ENCODE measurements at regions not wholly inside any gene's neighbourhood (a gene's known extent, or its start where the extent isn't known, plus 50 kb on each side); places are given as distances from the start of the nearest gene placed in this dataset.

- Mint-ChIP-seq H3K9me3 (peaks cover 21% of the 10 kb centered on the region), H3K27me3 (ENCODE audit: low read depth) (no peaks in the 10 kb centered on the region), H3K36me3 (ENCODE audit: low read depth) (no peaks in the 10 kb centered on the region), H3K4me1 (peaks cover 16% of the 10 kb centered on the region), H3K27ac (no peak overlapping the region), H3K4me3 (no peak overlapping the region)
- no peak for TF ChIP-seq CTCF (IDR thresholded peaks at IDR 0.05; ENCODE audit: unreplicated experiment in 3 of 3)
These were observed 90.0 kb upstream of the SLC38A4 start for GRCh38 chr12:46915836-46916235.

GRCh38 chr12:46916796-46917419, 91.1 kb upstream of the SLC38A4 start:
- Mint-ChIP-seq H3K27ac (no peak overlapping the region), H3K27me3 (ENCODE audit: low read depth) (no peaks in the 10 kb centered on the region), H3K9me3 (peaks cover 13% of the 10 kb centered on the region), H3K36me3 (ENCODE audit: low read depth) (no peaks in the 10 kb centered on the region), H3K4me3 (no peak overlapping the region), H3K4me1 (peaks cover 16% of the 10 kb centered on the region)
- no peak for TF ChIP-seq CTCF (IDR thresholded peaks at IDR 0.05; ENCODE audit: unreplicated experiment in 3 of 3)

GRCh38 chr12:46917821-46918220, 92.0 kb upstream of the SLC38A4 start:
- H3K4me3 Mint-ChIP-seq, result no peak overlapping the region
- H3K9me3 Mint-ChIP-seq, result peaks cover 4% of the 10 kb centered on the region
- no peaks in the 10 kb centered on the region for H3K36me3 Mint-ChIP-seq (ENCODE audit: low read depth)
- no peaks in the 10 kb centered on the region for H3K27me3 Mint-ChIP-seq (ENCODE audit: low read depth)
- H3K4me1 Mint-ChIP-seq, result peaks cover 16% of the 10 kb centered on the region
- no peak for TF ChIP-seq CTCF (IDR thresholded peaks at IDR 0.05; ENCODE audit: unreplicated experiment in 3 of 3)
- no peak overlapping the region for H3K27ac Mint-ChIP-seq

- H3K9me3 Mint-ChIP-seq, result peaks cover 4% of the 10 kb centered on the region
These were observed 92.8 kb upstream of the SLC38A4 start for GRCh38 chr12:46918631-46919030.

GRCh38 chr12:46919666-46920400, 94.0 kb upstream of the SLC38A4 start:
- Mint-ChIP-seq H3K9me3 (peaks cover 4% of the 10 kb centered on the region), H3K27ac (no peak overlapping the region)

More at GRCh38 chr12:46918631-46919030, 92.8 kb upstream of the SLC38A4 start:
- H3K4me3 Mint-ChIP-seq, result no peak overlapping the region
- no peak for TF ChIP-seq CTCF (IDR thresholded peaks at IDR 0.05; ENCODE audit: unreplicated experiment in 3 of 3)
- H3K4me1 Mint-ChIP-seq, result peaks cover 16% of the 10 kb centered on the region
- no peak overlapping the region for H3K27ac Mint-ChIP-seq
- H3K27me3 Mint-ChIP-seq (ENCODE audit: low read depth), result no peaks in the 10 kb centered on the region
- no peaks in the 10 kb centered on the region for H3K36me3 Mint-ChIP-seq (ENCODE audit: low read depth)

More at GRCh38 chr12:46919666-46920400, 94.0 kb upstream of the SLC38A4 start:
- H3K4me3 Mint-ChIP-seq, result no peak overlapping the region
- no peaks in the 10 kb centered on the region for H3K27me3 Mint-ChIP-seq (ENCODE audit: low read depth)
- TF ChIP-seq CTCF (IDR thresholded peaks at IDR 0.05; ENCODE audit: unreplicated experiment in 3 of 3), result no peak
- no peaks in the 10 kb centered on the region for H3K36me3 Mint-ChIP-seq (ENCODE audit: low read depth)
- H3K4me1 Mint-ChIP-seq, result peaks cover 10% of the 10 kb centered on the region
